ENCODE measurements at regions not wholly inside any gene's neighbourhood (a gene's known extent, or its start where the extent isn't known, plus 50 kb on each side); places are given as distances from the start of the nearest gene placed in this dataset.

- Histone ChIP-seq H3K4me3 (ENCODE audit: low read depth, low read length) (no peak overlapping the region), H3K36me3 (no peaks in the 10 kb centered on the region), H3K27me3 (no peaks in the 10 kb centered on the region), H3K4me1 (no peaks in the 10 kb centered on the region), H3K9me3 (no peaks in the 10 kb centered on the region)
- TF ChIP-seq, protein P1, sequence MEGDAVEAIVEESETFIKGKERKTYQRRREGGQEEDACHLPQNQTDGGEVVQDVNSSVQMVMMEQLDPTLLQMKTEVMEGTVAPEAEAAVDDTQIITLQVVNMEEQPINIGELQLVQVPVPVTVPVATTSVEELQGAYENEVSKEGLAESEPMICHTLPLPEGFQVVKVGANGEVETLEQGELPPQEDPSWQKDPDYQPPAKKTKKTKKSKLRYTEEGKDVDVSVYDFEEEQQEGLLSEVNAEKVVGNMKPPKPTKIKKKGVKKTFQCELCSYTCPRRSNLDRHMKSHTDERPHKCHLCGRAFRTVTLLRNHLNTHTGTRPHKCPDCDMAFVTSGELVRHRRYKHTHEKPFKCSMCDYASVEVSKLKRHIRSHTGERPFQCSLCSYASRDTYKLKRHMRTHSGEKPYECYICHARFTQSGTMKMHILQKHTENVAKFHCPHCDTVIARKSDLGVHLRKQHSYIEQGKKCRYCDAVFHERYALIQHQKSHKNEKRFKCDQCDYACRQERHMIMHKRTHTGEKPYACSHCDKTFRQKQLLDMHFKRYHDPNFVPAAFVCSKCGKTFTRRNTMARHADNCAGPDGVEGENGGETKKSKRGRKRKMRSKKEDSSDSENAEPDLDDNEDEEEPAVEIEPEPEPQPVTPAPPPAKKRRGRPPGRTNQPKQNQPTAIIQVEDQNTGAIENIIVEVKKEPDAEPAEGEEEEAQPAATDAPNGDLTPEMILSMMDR (IDR thresholded peaks at IDR 0.05; ENCODE audit: low read depth, low read length), result no peak
- no peak for DNase-seq
Observed at GRCh38 chr1:22287946-22288520, 145.1 kb upstream of the WNT4 start.

GRCh38 chr1:22288593-22289241, 145.8 kb upstream of the WNT4 start:
- no peak for DNase-seq
- no peaks in the 10 kb centered on the region for H3K36me3 ChIP-seq
- TF ChIP-seq, protein P1 (IDR thresholded peaks at IDR 0.05; ENCODE audit: low read depth, low read length), result no peak
- H3K4me3 ChIP-seq (ENCODE audit: low read depth, low read length), result no peak overlapping the region
- no peaks in the 10 kb centered on the region for H3K9me3 ChIP-seq
- H3K27me3 ChIP-seq, result no peaks in the 10 kb centered on the region
- no peaks in the 10 kb centered on the region for H3K4me1 ChIP-seq

DNA sequence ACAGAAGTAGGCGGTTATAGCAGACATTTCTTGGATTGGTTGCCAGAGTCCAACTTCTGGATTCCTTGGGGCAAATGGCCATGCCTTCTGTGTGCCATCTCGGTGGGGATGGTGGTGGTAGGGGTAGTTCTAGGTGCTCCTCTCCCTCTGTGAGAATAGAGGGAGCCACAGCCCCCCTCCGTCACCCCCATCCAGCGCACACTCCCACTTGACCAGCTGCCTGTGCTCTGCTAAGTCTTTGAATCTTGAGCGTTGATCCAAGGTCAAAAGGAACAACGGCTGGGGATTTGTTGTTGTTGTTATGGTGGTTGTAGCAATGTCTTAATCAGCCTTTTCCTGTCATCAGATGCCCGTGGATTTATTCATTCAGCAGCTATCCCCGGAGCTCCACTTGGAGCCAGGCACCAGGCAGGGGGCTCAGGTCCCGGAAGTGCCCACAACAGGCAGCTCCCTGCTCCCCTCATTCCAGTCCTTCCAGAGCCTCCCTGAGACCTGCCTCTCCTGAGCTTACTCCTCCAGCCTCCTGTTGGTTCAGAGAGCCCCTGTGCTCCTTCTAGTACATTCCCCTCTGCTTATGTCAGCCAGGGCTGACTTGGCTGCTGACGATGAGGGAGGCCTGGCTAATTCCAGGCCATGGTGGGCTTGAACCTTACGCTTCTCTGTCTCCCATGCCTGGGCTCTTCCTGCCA, 146.6 kb upstream of the WNT4 start:
- Histone ChIP-seq H3K9me3 (no peaks in the 10 kb centered on the region), H3K27me3 (no peaks in the 10 kb centered on the region), H3K4me1 (no peaks in the 10 kb centered on the region), H3K36me3 (no peaks in the 10 kb centered on the region), H3K4me3 (ENCODE audit: low read depth, low read length) (no peak overlapping the region)
- TF ChIP-seq, protein P1 (IDR thresholded peaks at IDR 0.05; ENCODE audit: low read depth, low read length), result no peak
- DNase-seq, result no peak

GRCh38 chr1:22290157-22290556, 147.3 kb upstream of the WNT4 start:
- DNase-seq, result no peak
- H3K27me3 ChIP-seq, result no peaks in the 10 kb centered on the region

DNA sequence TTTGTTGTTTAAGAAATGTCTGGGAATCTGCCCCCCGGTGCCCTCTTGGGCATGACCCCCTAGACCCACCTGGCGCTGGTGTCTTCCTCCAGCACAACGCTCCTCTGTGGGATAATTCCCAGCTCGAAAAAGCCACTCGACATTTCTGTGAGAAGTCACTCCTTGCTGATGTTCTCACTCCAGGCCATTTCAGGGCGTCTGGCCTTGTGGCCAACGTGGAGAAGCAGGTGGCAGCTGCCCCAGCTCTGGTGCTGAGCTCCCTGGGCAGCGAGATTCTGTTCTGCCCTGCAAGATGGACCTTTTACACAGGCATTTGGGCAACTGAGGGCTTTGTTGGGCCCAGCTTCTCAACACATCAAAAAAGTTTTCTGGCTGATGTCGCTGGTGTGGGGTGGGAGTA, 147.7 kb upstream of the WNT4 start:
- Histone ChIP-seq H3K9me3 (no peaks in the 10 kb centered on the region), H3K4me1 (no peaks in the 10 kb centered on the region), H3K4me3 (ENCODE audit: low read depth, low read length) (no peak overlapping the region), H3K36me3 (no peaks in the 10 kb centered on the region), H3K27me3 (no peaks in the 10 kb centered on the region)
- no peak for DNase-seq
- TF ChIP-seq, protein P1 (IDR thresholded peaks at IDR 0.05; ENCODE audit: low read depth, low read length), result no peak

More at GRCh38 chr1:22290157-22290556, 147.3 kb upstream of the WNT4 start:
- H3K4me3 ChIP-seq (ENCODE audit: low read depth, low read length), result no peak overlapping the region
- H3K9me3 ChIP-seq, result no peaks in the 10 kb centered on the region
- H3K36me3 ChIP-seq, result no peaks in the 10 kb centered on the region
- TF ChIP-seq, protein P1 (IDR thresholded peaks at IDR 0.05; ENCODE audit: low read depth, low read length), result no peak
- no peaks in the 10 kb centered on the region for H3K4me1 ChIP-seq

DNA sequence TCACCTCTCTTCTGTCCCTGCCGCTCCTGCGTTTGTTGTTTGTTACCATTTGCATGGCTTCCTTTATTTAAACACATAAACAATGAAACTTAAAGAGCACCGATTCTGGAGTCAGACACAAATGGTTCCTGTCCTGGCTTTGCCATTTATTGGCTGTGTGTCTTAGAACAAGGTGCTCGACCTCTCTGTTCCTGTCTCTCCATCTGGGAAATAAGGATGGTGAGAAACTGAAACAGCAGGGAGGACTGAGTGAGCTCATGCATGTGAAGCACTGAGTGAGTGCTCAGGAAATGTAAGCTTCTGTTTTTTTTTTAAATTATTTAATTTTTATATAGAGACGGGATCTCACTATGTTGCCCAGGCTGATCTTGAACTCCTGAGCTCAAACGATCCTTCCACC, 148.2 kb upstream of the WNT4 start:
- DNase-seq, result no peak
- Histone ChIP-seq H3K4me1 (no peaks in the 10 kb centered on the region), H3K9me3 (no peaks in the 10 kb centered on the region), H3K36me3 (no peaks in the 10 kb centered on the region), H3K4me3 (ENCODE audit: low read depth, low read length) (no peak overlapping the region), H3K27me3 (no peaks in the 10 kb centered on the region)
- TF ChIP-seq, protein P1 (IDR thresholded peaks at IDR 0.05; ENCODE audit: low read depth, low read length), result no peak

All from BE2C (cell line).